Glomerular visceral epithelial cell (primary cell): ENCODE measurements at regions not wholly inside any gene's neighbourhood (a gene's known extent, or its start where the extent isn't known, plus 50 kb on each side); places are given as distances from the start of the nearest gene placed in this dataset.

Experiments used
- DNase-seq: peaks from one replicate; pipeline ENCODE4 v3.0.0-alpha.2; 2016; ENCODE audit errors: extremely low spot score

GRCh38 chr18:39025531-39025930 lies 1459.9 kb upstream of the CELF4 start:
- DNase-seq, result no peak

- no peak for DNase-seq
These were observed 1454.4 kb upstream of the CELF4 start for GRCh38 chr18:39019989-39020388.

- no peak for DNase-seq
These were observed 1441.7 kb upstream of the CELF4 start for GRCh38 chr18:39007031-39007902.

GRCh38 chr18:38996056-38996455 lies 1430.5 kb upstream of the CELF4 start:
- no peak for DNase-seq

GRCh38 chr18:38993342-38993741 lies 1427.7 kb upstream of the CELF4 start:
- no peak for DNase-seq

GRCh38 chr18:38984968-38985367 lies 1419.4 kb upstream of the CELF4 start:
- no peak for DNase-seq

GRCh38 chr18:38982072-38982471 lies 1416.5 kb upstream of the CELF4 start:
- no peak for DNase-seq

GRCh38 chr18:38981389-38981788 lies 1415.8 kb upstream of the CELF4 start:
- no peak for DNase-seq

- DNase-seq, result no peak
These were observed 1414.8 kb upstream of the CELF4 start for GRCh38 chr18:38980420-38980819.

GRCh38 chr18:38972571-38972970 lies 1407.0 kb upstream of the CELF4 start:
- no peak for DNase-seq

GRCh38 chr18:38971881-38972280 lies 1406.3 kb upstream of the CELF4 start:
- no peak for DNase-seq

- peak; percentile 13 for DNase-seq
These were observed 1401.2 kb upstream of the CELF4 start for GRCh38 chr18:38966841-38967240.

GRCh38 chr18:38963943-38964660 lies 1398.5 kb upstream of the CELF4 start:
- DNase-seq, result no peak

GRCh38 chr18:38961880-38962279 lies 1396.3 kb upstream of the CELF4 start:
- no peak for DNase-seq

- no peak for DNase-seq
These were observed 1392.1 kb upstream of the CELF4 start for GRCh38 chr18:38957736-38958135.

GRCh38 chr18:38956068-38956467 lies 1390.5 kb upstream of the CELF4 start:
- no peak for DNase-seq

- no peak for DNase-seq
These were observed 1386.0 kb upstream of the CELF4 start for GRCh38 chr18:38951633-38952032.

- DNase-seq, result no peak
These were observed 1382.8 kb upstream of the CELF4 start for GRCh38 chr18:38948436-38948835.

GRCh38 chr18:38944446-38945024 lies 1378.9 kb upstream of the CELF4 start:
- no peak for DNase-seq

GRCh38 chr18:38941711-38942561 lies 1376.3 kb upstream of the CELF4 start:
- no peak for DNase-seq

- DNase-seq, result peak; percentile 97
These were observed 1375.4 kb upstream of the CELF4 start for GRCh38 chr18:38940863-38941531.
